ENCODE measurements at regions not wholly inside any gene's neighbourhood (a gene's known extent, or its start where the extent isn't known, plus 50 kb on each side); places are given as distances from the start of the nearest gene placed in this dataset.

DNA sequence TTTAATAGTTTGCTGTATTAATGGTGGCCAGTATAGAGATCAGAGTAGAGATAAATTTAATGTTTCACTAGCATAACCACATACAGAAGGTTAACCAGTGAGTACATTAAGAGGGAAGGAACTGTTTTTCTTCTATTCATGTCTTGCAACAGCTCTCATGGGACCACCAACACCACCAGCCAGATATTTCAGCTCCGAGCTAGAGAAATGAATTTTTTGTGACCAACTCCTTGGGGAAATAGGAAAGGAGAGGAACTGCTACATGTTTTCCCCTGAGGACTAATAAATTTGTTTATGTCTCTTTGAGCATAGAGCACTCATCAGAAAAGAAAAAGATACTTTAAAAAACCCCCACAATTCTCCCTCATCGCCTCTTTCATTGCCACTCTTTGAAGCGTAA, 247.5 kb downstream of the MBNL1 start:
- DNase-seq (ENCODE audit: low read depth) = no peak
- TF ChIP-seq, protein P1, sequence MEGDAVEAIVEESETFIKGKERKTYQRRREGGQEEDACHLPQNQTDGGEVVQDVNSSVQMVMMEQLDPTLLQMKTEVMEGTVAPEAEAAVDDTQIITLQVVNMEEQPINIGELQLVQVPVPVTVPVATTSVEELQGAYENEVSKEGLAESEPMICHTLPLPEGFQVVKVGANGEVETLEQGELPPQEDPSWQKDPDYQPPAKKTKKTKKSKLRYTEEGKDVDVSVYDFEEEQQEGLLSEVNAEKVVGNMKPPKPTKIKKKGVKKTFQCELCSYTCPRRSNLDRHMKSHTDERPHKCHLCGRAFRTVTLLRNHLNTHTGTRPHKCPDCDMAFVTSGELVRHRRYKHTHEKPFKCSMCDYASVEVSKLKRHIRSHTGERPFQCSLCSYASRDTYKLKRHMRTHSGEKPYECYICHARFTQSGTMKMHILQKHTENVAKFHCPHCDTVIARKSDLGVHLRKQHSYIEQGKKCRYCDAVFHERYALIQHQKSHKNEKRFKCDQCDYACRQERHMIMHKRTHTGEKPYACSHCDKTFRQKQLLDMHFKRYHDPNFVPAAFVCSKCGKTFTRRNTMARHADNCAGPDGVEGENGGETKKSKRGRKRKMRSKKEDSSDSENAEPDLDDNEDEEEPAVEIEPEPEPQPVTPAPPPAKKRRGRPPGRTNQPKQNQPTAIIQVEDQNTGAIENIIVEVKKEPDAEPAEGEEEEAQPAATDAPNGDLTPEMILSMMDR (conservative IDR thresholded peaks at IDR 0.05; ENCODE audit: low read depth, low read length) = no peak
- H3K4me3 ChIP-seq (ENCODE audit: low read length) = no peak overlapping the region

DNA sequence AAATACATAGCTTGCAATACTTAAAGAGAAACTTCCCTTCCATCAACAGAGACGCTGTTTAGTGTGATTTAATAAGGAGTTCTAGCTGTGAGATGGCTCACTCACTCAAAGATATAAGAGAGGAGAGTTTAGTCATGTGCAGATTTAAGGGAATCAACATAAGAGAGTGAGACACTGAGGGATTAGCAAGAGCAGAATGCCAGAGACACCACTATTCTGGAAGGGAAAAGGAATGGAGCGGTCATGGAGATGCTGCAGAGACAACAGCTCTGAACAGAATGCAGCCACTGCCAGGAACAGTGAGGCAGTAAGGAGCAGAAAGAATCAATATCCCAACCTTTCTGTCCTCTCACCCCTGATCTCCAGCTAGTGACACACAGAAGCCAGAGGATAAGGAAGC, 248.8 kb downstream of the MBNL1 start:
- no peak overlapping the region for H3K4me3 ChIP-seq (ENCODE audit: low read length)
- TF ChIP-seq, protein P1 (conservative IDR thresholded peaks at IDR 0.05; ENCODE audit: low read depth, low read length) = no peak
- DNase-seq (ENCODE audit: low read depth) = no peak

DNA sequence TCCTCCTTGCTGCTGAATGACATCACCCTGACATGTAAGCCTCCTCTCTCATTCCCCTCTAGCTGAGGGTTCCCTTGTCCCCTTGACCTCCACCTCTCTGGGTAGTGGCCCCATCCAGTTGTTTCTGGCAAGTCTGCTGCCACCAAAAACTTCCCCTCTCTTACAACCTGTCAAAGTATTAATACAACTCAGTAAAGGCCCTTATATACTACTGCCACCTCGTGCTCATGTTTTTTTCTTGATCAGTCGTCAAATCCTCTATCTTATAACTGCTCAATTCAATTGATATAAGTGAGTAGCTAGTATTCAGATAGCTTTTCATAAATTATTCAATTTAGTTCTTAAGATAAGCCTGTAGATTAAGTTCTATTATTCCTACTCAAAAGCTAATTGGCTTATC, 249.6 kb downstream of the MBNL1 start:
- TF ChIP-seq, protein P1 (conservative IDR thresholded peaks at IDR 0.05; ENCODE audit: low read depth, low read length) = no peak
- DNase-seq (ENCODE audit: low read depth) = no peak
- no peak overlapping the region for H3K4me3 ChIP-seq (ENCODE audit: low read length)

DNA sequence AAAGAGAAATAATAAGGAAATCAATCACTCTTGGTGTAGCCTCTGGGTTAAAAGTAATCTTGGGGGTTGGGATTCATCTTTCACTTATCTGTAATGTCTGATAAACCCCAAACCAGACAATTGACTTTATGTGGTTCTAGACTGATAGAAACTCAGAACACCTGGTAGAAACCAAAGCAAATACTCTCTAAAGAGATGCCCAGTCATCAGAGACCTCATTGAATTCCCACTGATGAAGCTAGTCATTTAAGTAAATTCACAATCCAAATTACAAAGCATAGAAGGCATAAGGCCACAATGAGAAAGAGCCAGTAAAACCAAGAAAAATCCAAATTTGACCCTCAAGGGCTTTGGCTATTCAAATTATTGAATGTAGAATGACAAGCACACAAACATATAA, 250.6 kb downstream of the MBNL1 start:
- no peak for DNase-seq (ENCODE audit: low read depth)
- no peak overlapping the region for H3K4me3 ChIP-seq (ENCODE audit: low read length)
- TF ChIP-seq, protein P1 (conservative IDR thresholded peaks at IDR 0.05; ENCODE audit: low read depth, low read length) = no peak

DNA sequence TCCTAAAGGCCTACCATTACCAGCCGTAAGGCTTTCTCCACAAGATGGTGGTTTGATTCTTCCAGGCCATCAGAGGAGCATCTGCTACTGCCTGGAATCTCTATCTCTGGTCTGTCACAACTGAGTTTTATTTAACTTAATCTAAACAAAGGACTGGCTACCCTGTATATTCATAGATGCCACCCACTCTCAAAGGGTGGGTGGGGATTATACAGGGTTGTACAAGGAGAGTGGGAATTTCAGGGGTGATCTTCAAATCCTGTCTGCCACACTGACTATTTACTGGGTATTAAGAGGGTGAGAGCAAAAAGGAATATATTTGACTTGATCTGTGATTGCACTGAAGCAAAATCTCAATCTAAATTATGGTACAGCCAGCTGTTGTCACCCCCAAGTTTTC, 253.3 kb downstream of the MBNL1 start:
- no peak overlapping the region for H3K4me3 ChIP-seq (ENCODE audit: low read length)
- TF ChIP-seq, protein P1 (conservative IDR thresholded peaks at IDR 0.05; ENCODE audit: low read depth, low read length) = no peak
- no peak for DNase-seq (ENCODE audit: low read depth)

DNA sequence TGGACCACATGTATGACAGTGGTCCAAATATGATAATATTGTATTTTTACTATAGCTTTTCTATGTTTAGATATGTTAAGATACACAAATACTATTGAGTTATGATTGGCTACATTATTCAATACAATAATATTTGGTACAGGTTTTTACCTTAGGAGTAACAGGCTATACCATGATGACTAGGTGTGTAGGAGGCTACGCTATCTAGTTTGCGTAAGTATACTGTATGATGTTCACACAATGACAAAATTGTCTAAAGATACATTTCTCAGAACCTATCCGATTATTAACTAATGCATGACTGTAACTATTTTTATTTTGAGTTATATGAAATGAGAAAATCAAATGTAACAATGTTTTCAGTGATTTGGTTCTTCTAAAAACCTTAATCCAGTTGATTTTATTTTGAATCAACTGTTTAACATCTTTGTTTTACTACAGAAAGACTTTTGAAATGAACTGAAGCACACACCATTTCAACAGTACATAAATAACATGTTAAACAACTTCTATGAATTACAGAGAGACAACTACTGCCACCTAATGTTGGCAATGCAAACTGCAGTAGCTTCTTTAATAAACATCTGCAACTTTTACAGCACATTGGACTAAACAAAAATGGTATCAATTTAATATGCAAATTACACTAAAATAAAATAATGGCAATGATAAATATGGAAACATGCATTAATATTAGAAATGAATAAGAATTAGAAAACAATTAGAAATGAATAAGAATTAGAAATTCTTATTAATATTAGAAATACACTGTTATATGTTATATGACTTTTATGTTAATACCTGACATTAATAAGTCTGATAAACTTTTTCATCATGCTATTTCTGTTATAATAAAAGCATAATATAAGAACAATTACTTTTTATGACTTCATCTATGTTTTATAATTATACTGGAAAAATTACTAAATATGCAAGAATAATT, 255.7 kb downstream of the MBNL1 start:
- TF ChIP-seq, protein P1 (conservative IDR thresholded peaks at IDR 0.05; ENCODE audit: low read depth, low read length) = peak; percentile 77
- no peak overlapping the region for H3K4me3 ChIP-seq (ENCODE audit: low read length)
- no peak for DNase-seq (ENCODE audit: low read depth)

- no peak for DNase-seq (ENCODE audit: low read depth)
- no peak overlapping the region for H3K4me3 ChIP-seq (ENCODE audit: low read length)
- TF ChIP-seq, protein P1 (conservative IDR thresholded peaks at IDR 0.05; ENCODE audit: low read depth, low read length) = no peak
Observed at GRCh38 chr3:152531717-152532116, 263.0 kb downstream of the MBNL1 start.
